HL-60 (cell line): ENCODE measurements at regions not wholly inside any gene's neighbourhood (a gene's known extent, or its start where the extent isn't known, plus 50 kb on each side); places are given as distances from the start of the nearest gene placed in this dataset.

Experiments used
- DNase-seq, 2 experiments: peaks; one replicate each; pipeline ENCODE4 v3.0.0-alpha.2; 2010 to 2020; ENCODE audit warnings: low read depth in 1 of 2, low spot score in 1 of 2
- H3K27ac ChIP-seq: fragments of 250-450 bp; sonication (Bioruptor Pico); replicated peaks from 2 replicates; pipeline ENCODE4 v1.5.1; 2020; ENCODE audit warnings: mild to moderate bottlenecking, moderate library complexity
- H3K27me3 ChIP-seq: fragments of 250-450 bp; sonication (Bioruptor Pico); 2 replicates; pipeline ENCODE4 v1.5.1; 2021; ENCODE audit warnings: mild to moderate bottlenecking, moderate library complexity; ENCODE audit not compliant: insufficient read depth, poor library complexity, severe bottlenecking
- H3K4me3 ChIP-seq: replicated peaks from 2 replicates; pipeline ENCODE4 v1.5.1; 2011; ENCODE audit warnings: mild to moderate bottlenecking, control low read depth, low read length; ENCODE audit not compliant: insufficient read depth
- GABPA ChIP-seq: IDR thresholded peaks from 2 replicates; pipeline ENCODE4 v1.6.1; 2012; ENCODE audit warnings: low read depth
- POLR2AphosphoS5 ChIP-seq: IDR thresholded peaks from 2 replicates; pipeline ENCODE4 v1.6.1; 2012; ENCODE audit warnings: low read depth
- SPI1 ChIP-seq: IDR thresholded peaks from 2 replicates; pipeline ENCODE4 v1.6.1; 2012; ENCODE audit warnings: low read depth, mild to moderate bottlenecking, borderline replicate concordance
- TF ChIP-seq, protein P1 (sequence below): IDR thresholded peaks from one replicate; pipeline ENCODE4 v1.5.1; 2011; ENCODE audit warnings: low read length, control low read depth, inconsistent platforms; ENCODE audit not compliant: insufficient read depth
- TF ChIP-seq, protein P2 (sequence below): IDR thresholded peaks from 2 replicates; pipeline ENCODE4 v1.6.1; 2012; ENCODE audit warnings: low read depth; ENCODE audit not compliant: insufficient replicate concordance

DNA sequence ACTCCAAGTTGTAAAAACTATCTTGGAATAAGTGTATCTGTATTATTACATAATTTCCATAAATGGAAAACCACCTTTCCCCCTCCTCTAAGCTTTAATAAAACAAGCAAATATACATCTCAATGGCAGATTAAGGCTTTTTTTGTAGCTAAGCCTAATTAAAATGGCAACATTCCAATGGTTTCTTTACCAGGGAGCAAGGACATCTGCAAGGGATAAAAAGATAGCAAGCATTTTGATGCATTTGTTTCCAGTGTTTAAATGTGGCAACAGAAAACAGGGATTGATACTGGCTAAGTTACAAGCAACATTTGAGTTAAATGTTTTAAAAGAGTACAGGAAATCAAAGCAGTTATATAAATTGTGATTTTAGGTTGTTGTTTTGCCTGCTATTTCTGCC is 1012.7 kb downstream of the ADGRL2 start:
- DNase-seq = no peak
- TF ChIP-seq GABPA = no peak
- TF ChIP-seq SPI1 = no peak
- no peak for TF ChIP-seq POLR2AphosphoS5
- TF ChIP-seq, protein P1, sequence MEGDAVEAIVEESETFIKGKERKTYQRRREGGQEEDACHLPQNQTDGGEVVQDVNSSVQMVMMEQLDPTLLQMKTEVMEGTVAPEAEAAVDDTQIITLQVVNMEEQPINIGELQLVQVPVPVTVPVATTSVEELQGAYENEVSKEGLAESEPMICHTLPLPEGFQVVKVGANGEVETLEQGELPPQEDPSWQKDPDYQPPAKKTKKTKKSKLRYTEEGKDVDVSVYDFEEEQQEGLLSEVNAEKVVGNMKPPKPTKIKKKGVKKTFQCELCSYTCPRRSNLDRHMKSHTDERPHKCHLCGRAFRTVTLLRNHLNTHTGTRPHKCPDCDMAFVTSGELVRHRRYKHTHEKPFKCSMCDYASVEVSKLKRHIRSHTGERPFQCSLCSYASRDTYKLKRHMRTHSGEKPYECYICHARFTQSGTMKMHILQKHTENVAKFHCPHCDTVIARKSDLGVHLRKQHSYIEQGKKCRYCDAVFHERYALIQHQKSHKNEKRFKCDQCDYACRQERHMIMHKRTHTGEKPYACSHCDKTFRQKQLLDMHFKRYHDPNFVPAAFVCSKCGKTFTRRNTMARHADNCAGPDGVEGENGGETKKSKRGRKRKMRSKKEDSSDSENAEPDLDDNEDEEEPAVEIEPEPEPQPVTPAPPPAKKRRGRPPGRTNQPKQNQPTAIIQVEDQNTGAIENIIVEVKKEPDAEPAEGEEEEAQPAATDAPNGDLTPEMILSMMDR = no peak
- TF ChIP-seq, protein P2, sequence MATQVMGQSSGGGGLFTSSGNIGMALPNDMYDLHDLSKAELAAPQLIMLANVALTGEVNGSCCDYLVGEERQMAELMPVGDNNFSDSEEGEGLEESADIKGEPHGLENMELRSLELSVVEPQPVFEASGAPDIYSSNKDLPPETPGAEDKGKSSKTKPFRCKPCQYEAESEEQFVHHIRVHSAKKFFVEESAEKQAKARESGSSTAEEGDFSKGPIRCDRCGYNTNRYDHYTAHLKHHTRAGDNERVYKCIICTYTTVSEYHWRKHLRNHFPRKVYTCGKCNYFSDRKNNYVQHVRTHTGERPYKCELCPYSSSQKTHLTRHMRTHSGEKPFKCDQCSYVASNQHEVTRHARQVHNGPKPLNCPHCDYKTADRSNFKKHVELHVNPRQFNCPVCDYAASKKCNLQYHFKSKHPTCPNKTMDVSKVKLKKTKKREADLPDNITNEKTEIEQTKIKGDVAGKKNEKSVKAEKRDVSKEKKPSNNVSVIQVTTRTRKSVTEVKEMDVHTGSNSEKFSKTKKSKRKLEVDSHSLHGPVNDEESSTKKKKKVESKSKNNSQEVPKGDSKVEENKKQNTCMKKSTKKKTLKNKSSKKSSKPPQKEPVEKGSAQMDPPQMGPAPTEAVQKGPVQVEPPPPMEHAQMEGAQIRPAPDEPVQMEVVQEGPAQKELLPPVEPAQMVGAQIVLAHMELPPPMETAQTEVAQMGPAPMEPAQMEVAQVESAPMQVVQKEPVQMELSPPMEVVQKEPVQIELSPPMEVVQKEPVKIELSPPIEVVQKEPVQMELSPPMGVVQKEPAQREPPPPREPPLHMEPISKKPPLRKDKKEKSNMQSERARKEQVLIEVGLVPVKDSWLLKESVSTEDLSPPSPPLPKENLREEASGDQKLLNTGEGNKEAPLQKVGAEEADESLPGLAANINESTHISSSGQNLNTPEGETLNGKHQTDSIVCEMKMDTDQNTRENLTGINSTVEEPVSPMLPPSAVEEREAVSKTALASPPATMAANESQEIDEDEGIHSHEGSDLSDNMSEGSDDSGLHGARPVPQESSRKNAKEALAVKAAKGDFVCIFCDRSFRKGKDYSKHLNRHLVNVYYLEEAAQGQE = no peak
- H3K27ac ChIP-seq = no peak overlapping the region
- no peaks in the 10 kb centered on the region for H3K27me3 ChIP-seq
- H3K4me3 ChIP-seq = no peak overlapping the region

DNA sequence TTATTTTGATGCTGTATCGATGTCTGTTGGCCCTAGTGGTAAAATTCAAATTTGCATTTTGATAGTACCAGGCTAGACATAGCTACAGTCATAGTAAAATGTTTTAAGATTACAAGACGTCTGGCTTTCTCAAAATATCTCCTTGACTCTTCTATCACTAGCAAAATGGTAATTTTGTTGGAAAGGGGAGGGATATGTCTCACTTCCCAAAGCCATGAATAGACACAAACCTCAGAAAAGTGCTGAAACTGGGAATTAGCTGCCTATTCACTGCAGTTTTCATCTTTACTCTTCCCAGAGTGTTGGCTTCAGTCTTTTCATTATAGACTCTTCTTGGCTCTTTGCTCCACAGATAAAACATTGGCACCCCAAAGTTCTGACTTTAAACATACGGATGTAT is 1009.9 kb downstream of the ADGRL2 start:
- DNase-seq = no peak
- TF ChIP-seq, protein P1 = no peak
- TF ChIP-seq SPI1 (no peak), POLR2AphosphoS5 (no peak), GABPA (no peak)
- TF ChIP-seq, protein P2 = no peak
- H3K4me3 ChIP-seq = no peak overlapping the region
- no peak overlapping the region for H3K27ac ChIP-seq
- no peaks in the 10 kb centered on the region for H3K27me3 ChIP-seq

DNA sequence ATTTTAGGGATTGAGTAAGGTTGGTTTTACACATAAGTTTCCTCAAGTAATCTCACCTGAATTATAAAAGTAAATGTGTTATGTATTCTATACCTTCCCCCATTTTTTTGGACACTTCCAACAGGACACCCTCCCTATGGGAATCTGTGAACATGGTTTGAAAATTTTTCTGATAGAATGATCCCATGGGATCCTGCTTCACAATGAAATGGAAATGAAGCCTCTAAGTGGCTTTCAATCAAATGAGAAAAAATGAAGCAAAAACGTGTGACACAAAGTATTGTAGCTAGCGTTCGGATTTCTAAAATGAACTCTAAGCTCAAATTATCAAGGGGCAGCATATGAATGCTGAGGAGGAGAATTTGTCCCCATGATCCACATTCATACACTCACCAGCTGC is 1006.8 kb downstream of the ADGRL2 start:
- no peak overlapping the region for H3K27ac ChIP-seq
- H3K4me3 ChIP-seq = no peak overlapping the region
- TF ChIP-seq, protein P1 = no peak
- TF ChIP-seq POLR2AphosphoS5 = no peak
- no peak for TF ChIP-seq GABPA
- TF ChIP-seq, protein P2 = no peak
- TF ChIP-seq SPI1 = no peak
- DNase-seq = no peak
- H3K27me3 ChIP-seq = no peaks in the 10 kb centered on the region
